WI38 (cell line): ENCODE measurements at regions not wholly inside any gene's neighbourhood (a gene's known extent, or its start where the extent isn't known, plus 50 kb on each side); places are given as distances from the start of the nearest gene placed in this dataset.

Experiments
- H3K4me3 ChIP-seq: 2 replicates; pipeline ENCODE4 v1.5.1; 2011; ENCODE audit warnings: low read depth, mild to moderate bottlenecking, control low read depth, low read length
- TF ChIP-seq, protein P1 (sequence below): IDR thresholded peaks from 2 replicates; pipeline ENCODE4 v1.5.1; 2012; ENCODE audit warnings: low read depth, mild to moderate bottlenecking, control low read depth, low read length

DNA sequence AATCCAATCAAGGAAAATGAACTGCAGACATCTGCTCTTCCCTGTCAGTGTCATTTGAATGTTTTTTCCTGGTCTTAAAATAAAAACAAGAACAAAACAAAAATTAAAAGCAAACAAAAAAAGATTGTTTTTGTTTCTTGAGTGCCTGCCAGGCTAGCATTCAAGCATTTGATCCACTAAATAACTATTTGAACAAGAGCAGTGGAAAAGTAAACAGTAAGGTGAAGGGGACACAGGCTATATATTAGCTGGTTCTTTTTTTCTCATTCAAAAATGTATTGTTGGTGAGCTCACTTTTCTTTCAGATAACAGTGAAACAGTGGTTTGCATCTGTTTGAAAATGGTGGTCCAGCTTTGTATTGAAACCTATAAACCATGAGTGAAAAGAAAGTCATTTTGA lies 586.9 kb upstream of the SGO1 start:
- no peak overlapping the region for H3K4me3 ChIP-seq
- TF ChIP-seq, protein P1, sequence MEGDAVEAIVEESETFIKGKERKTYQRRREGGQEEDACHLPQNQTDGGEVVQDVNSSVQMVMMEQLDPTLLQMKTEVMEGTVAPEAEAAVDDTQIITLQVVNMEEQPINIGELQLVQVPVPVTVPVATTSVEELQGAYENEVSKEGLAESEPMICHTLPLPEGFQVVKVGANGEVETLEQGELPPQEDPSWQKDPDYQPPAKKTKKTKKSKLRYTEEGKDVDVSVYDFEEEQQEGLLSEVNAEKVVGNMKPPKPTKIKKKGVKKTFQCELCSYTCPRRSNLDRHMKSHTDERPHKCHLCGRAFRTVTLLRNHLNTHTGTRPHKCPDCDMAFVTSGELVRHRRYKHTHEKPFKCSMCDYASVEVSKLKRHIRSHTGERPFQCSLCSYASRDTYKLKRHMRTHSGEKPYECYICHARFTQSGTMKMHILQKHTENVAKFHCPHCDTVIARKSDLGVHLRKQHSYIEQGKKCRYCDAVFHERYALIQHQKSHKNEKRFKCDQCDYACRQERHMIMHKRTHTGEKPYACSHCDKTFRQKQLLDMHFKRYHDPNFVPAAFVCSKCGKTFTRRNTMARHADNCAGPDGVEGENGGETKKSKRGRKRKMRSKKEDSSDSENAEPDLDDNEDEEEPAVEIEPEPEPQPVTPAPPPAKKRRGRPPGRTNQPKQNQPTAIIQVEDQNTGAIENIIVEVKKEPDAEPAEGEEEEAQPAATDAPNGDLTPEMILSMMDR, result no peak

DNA sequence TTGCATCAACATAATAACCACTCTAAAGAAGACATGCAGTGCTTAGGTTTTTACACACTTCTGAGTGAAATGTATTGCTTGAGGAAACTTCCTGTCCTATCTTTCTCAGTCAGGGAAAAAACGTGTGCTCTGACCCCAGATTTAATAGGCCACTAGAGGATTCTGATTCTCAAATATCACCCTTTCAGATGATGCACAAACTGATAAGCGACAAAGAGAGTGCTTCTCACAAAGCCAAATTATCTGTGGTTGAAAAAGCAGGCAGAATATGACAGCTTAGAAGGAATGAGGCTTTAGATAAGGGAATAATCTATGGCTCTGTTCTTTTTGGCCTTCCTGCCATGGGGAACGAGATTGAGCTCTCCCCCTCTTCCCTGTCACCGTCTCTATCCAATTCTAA lies 583.4 kb upstream of the SGO1 start:
- no peak overlapping the region for H3K4me3 ChIP-seq
- TF ChIP-seq, protein P1, result no peak

DNA sequence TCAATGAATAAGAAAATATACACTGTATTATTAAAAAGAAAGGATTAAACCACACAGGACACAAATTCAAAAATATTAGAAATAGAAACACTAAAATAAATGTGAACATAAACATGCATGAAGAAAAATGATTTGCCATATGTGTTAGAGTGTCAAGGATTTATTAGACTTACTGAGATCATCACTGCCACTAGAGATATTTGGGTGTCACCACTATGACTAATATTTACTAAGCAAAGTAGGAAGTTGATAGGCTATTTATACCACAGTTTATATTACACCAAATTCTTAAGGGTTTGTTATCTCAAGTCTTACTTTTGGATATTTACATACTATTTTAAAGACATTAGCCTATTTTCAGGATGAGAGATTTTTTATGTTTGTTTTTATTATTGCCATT lies 575.0 kb upstream of the SGO1 start:
- H3K4me3 ChIP-seq, result no peak overlapping the region
- TF ChIP-seq, protein P1, result no peak

DNA sequence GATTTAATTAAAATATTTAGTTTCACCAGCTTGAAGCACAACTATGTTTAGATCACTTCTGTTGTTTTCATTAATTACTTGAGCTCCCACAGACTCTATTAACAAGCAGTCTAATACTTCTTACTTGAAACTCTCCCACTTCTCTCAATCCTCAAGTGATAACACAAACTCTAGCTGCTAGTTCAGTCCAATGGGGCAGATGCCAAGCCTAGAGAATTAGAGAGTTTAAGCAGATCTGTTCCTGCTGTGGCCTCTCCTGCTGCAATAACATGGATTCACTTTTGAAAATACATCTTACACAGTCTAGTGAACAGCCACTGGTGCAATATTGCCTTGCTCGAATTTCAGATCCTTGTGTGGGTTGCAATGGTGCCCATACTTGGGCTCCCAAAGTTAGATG lies 566.4 kb upstream of the SGO1 start:
- no peak overlapping the region for H3K4me3 ChIP-seq
- TF ChIP-seq, protein P1, result no peak

DNA sequence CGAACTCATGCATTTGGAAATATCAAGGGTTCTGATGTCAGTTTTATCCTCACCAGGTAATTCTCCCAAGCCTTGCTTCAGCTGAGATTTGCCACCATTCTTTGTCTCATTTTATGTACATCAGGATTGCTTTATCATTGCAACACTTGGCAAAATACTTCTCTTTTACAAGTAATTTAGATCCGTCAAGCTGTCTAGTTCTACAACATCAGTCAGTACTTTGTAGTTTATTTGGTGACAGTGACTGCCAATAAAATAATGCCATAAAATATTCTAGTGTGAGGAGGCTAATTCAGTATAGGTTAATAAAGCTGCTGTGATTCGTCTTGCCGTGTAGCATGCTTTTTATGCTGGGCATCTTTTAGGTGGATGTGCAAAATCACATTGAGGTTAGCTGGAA lies 565.3 kb upstream of the SGO1 start:
- TF ChIP-seq, protein P1, result no peak
- no peak overlapping the region for H3K4me3 ChIP-seq

DNA sequence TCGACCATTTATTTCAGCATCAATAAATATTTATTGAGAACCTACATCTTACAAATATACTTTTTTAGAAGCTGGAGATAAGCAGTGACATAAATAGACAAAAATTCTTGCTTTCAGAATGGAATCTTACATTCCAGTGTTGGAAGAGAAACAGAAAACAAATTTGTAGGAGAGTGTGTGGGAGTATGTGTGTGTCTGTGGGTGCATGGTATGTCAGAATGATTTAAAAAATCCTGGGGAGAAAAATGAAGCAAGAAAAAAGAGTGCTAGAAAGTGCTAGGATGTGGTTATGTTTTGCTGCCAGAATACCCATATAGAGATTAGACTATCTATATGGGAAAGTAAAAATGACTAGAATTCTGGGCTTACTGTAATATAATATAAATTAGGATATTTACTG lies 561.7 kb upstream of the SGO1 start:
- H3K4me3 ChIP-seq, result no peak overlapping the region
- TF ChIP-seq, protein P1, result no peak

DNA sequence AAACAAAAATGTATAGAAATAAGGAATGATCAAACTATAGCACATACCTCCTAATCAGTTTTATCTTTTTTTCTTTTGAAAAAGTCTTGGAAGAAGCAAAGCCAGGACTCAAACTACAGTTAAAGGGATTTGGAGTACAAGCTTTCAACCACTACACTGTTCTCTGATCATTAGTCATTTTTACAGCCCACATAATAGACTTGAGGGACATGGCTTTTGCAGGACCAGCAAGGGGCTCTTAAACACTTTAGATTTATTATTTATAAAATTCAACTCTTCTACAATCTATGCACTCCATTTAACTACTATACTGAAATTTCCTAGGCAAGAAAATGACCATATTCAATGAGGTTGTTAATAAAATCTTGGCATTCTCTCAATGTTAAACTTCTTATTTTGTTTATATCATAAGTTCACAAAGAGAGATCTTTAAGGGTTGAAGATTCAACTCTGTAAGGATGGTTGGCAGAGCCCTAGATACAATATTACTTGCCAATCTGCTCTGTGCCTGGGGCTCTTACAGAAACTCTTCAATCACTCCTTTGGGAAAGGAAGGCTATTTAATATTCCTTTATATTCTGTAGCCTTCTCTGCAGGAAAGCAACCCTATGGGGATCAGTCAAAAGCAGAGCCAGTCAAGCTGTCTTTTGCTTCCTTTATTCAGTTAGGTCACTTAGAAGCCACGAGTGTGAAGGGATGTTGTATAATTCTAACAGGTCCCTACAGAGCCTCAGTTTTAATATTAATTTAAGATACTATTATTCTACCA lies 557.7 kb upstream of the SGO1 start:
- no peak overlapping the region for H3K4me3 ChIP-seq

More for the DNA sequence above, 557.7 kb upstream of the SGO1 start:
- TF ChIP-seq, protein P1, result no peak
